H9 (cell line): ENCODE measurements at regions not wholly inside any gene's neighbourhood (a gene's known extent, or its start where the extent isn't known, plus 50 kb on each side); places are given as distances from the start of the nearest gene placed in this dataset.

Source experiments
- DNase-seq: peaks from one replicate; pipeline ENCODE4 v3.0.0-alpha.2; 2017
- H2AFZ ChIP-seq: one replicate; pipeline ENCODE4 v1.6.1; 2013; ENCODE audit warnings: mild to moderate bottlenecking, low read length, control low read depth, moderate library complexity
- H2AK5ac ChIP-seq: 2 replicates; pipeline ENCODE4 v1.6.1; 2013; ENCODE audit warnings: low read length, control low read depth, mixed read lengths; ENCODE audit not compliant: insufficient read length
- H2BK120ac ChIP-seq: one replicate; pipeline ENCODE4 v1.6.1; 2013; ENCODE audit warnings: low read depth, mild to moderate bottlenecking, low read length, control low read depth, inconsistent platforms; ENCODE audit not compliant: poor library complexity, severe bottlenecking
- H2BK12ac ChIP-seq: 2 replicates; pipeline ENCODE4 v1.6.1; 2013; ENCODE audit warnings: low read length, control low read depth, mixed read lengths, low read depth; ENCODE audit not compliant: insufficient read length
- H2BK15ac ChIP-seq: 2 replicates; pipeline ENCODE4 v1.6.1; 2013; ENCODE audit warnings: low read depth, low read length, control low read depth
- H2BK20ac ChIP-seq: one replicate; pipeline ENCODE4 v1.6.1; 2013; ENCODE audit warnings: low read depth, mild to moderate bottlenecking, low read length, control low read depth, inconsistent platforms; ENCODE audit not compliant: poor library complexity, severe bottlenecking
- H2BK5ac ChIP-seq: 2 replicates; pipeline ENCODE4 v1.6.1; 2013; ENCODE audit warnings: low read length, control low read depth, mixed read lengths; ENCODE audit not compliant: insufficient read length
- H3K14ac ChIP-seq: 2 replicates; pipeline ENCODE4 v1.6.1; 2013; ENCODE audit warnings: low read length, control low read depth; ENCODE audit not compliant: insufficient read depth
- H3K18ac ChIP-seq: 2 replicates; pipeline ENCODE4 v1.6.1; 2013; ENCODE audit warnings: low read depth, mild to moderate bottlenecking, mixed read lengths, low read length, control low read depth; ENCODE audit not compliant: insufficient read length
- H3K23ac ChIP-seq: 2 replicates; pipeline ENCODE4 v1.6.1; 2013; ENCODE audit warnings: low read length, control low read depth, mixed read lengths, low read depth; ENCODE audit not compliant: insufficient read length
- H3K23me2 ChIP-seq: 2 replicates; pipeline ENCODE4 v1.6.1; 2013; ENCODE audit warnings: low read depth, mild to moderate bottlenecking, mixed read lengths, low read length, control low read depth; ENCODE audit not compliant: insufficient read length, poor library complexity, severe bottlenecking
- H3K27ac ChIP-seq: 2 replicates; pipeline ENCODE4 v1.5.1; 2013; ENCODE audit warnings: low read length, control low read depth, mixed read lengths, low read depth; ENCODE audit not compliant: insufficient read length
- H3K27me3 ChIP-seq: 2 replicates; pipeline ENCODE4 v1.6.1; 2013; ENCODE audit warnings: low read length, control low read depth, inconsistent platforms; ENCODE audit not compliant: insufficient read depth
- H3K4ac ChIP-seq: 2 replicates; pipeline ENCODE4 v1.6.1; 2013; ENCODE audit warnings: low read depth, mild to moderate bottlenecking, control low read depth, inconsistent platforms, low read length, moderate library complexity
- H3K4me1 ChIP-seq: 2 replicates; pipeline ENCODE4 v1.6.1; 2013; ENCODE audit warnings: low read length, control low read depth, inconsistent platforms; ENCODE audit not compliant: insufficient read depth
- H3K4me2 ChIP-seq: 2 replicates; pipeline ENCODE4 v1.6.1; 2013; ENCODE audit warnings: low read length, control low read depth, mixed read lengths; ENCODE audit not compliant: insufficient read length, insufficient read depth
- H3K56ac ChIP-seq: 2 replicates; pipeline ENCODE4 v1.6.1; 2013; ENCODE audit warnings: low read depth, mild to moderate bottlenecking, mixed read lengths, low read length, control low read depth; ENCODE audit not compliant: insufficient read length
- H3K79me1 ChIP-seq: 2 replicates; pipeline ENCODE4 v1.6.1; 2013; ENCODE audit warnings: low read depth, mild to moderate bottlenecking, moderate library complexity, low read length, control low read depth, inconsistent platforms; ENCODE audit not compliant: insufficient read depth, poor library complexity, severe bottlenecking
- H3K79me2 ChIP-seq: 2 replicates; pipeline ENCODE4 v1.6.1; 2013; ENCODE audit warnings: low read length, control low read depth, inconsistent platforms; ENCODE audit not compliant: insufficient read depth
- H3K9ac ChIP-seq: 2 replicates; pipeline ENCODE4 v1.6.1; 2013; ENCODE audit warnings: low read length, control low read depth, mixed read lengths; ENCODE audit not compliant: insufficient read length; ENCODE audit errors: extremely low read depth
- H3K9me3 ChIP-seq: one replicate; pipeline ENCODE4 v1.6.1; 2013; ENCODE audit warnings: low read depth, low read length, inconsistent platforms; ENCODE audit not compliant: control insufficient read depth
- H3T11ph ChIP-seq: one replicate; pipeline ENCODE4 v1.6.1; 2013; ENCODE audit warnings: mild to moderate bottlenecking, low read length, control low read depth, inconsistent platforms
- H4K20me1 ChIP-seq: one replicate; pipeline ENCODE4 v1.6.1; 2013; ENCODE audit not compliant: control insufficient read depth, insufficient read length, insufficient read depth
- H4K5ac ChIP-seq: 2 replicates; pipeline ENCODE4 v1.6.1; 2013; ENCODE audit warnings: low read depth, mild to moderate bottlenecking, mixed read lengths, low read length, control low read depth; ENCODE audit not compliant: insufficient read length
- H4K8ac ChIP-seq: replicated peaks from 2 replicates; pipeline ENCODE4 v1.6.1; 2013; ENCODE audit warnings: low read length, control low read depth, mixed read lengths, low read depth; ENCODE audit not compliant: insufficient read length
- H4K91ac ChIP-seq: 2 replicates; pipeline ENCODE4 v1.6.1; 2013; ENCODE audit warnings: low read depth, mild to moderate bottlenecking, moderate library complexity, mixed read lengths, low read length, control low read depth; ENCODE audit not compliant: insufficient read length
- H3K27ac Mint-ChIP-seq, 3 experiments: 2 replicates in 2 of 3; 3 replicates in 1 of 3; pipeline ENCODE4 v1.8.0; 2020 to 2021; ENCODE audit warnings: mixed read lengths in 3 of 3, mild to moderate bottlenecking in 1 of 3, moderate library complexity in 1 of 3
- H3K27me3 Mint-ChIP-seq: 2 replicates; pipeline ENCODE4 v1.8.0; 2021; ENCODE audit warnings: low read depth, mild to moderate bottlenecking, moderate library complexity, mixed read lengths
- H3K36me3 Mint-ChIP-seq, 3 experiments: 2 replicates in 2 of 3; 3 replicates in 1 of 3; pipeline ENCODE4 v1.8.0; 2020 to 2021; ENCODE audit warnings: low read depth in 3 of 3, mixed read lengths in 3 of 3; ENCODE audit not compliant: insufficient read depth in 1 of 3
- H3K4me1 Mint-ChIP-seq, 2 experiments: 2 replicates each; pipeline ENCODE4 v1.8.0; 2020; ENCODE audit warnings: mixed read lengths in 2 of 2
- H3K4me3 Mint-ChIP-seq, 2 experiments: 2 replicates in 1 of 2; 3 replicates in 1 of 2; pipeline ENCODE4 v1.8.0; 2020 to 2021; ENCODE audit warnings: mild to moderate bottlenecking in 2 of 2, mixed read lengths in 2 of 2, moderate library complexity in 1 of 2
- H3K9me3 Mint-ChIP-seq, 2 experiments: 2 replicates in 1 of 2; 3 replicates in 1 of 2; pipeline ENCODE4 v1.8.0; 2020; ENCODE audit warnings: mild to moderate bottlenecking in 2 of 2, mixed read lengths in 2 of 2, moderate library complexity in 1 of 2
- CTCF ChIP-seq: fragments of 200-600 bp; sonication (generic); conservative IDR thresholded peaks from 3 replicates; pipeline ENCODE4 v1.8.0; 2021; ENCODE audit warnings: antibody characterized with exemption, mild to moderate bottlenecking
- WGBS: extraction: QIAGEN DNeasy Blood & Tissue Kit; methylation state at CpG from one replicate; pipeline ENCODE4 v1.1.7; 2013; ENCODE audit warnings: missing lambda C conversion rate, low lambda C conversion rate, mixed read lengths; ENCODE audit not compliant: insufficient read length; ENCODE audit errors: extremely low coverage; 5-methylcytosine and 5-hydroxymethylcytosine counted together

GRCh38 chr11:23729088-23729487, 767.8 kb upstream of the LUZP2 start:
- no peak overlapping the region for H3K9ac ChIP-seq
- H3K9me3 Mint-ChIP-seq, result no peaks in the 10 kb centered on the region; a peak in 2 of 5 replicates
- peaks cover 0 to 2% (median 0%) of the 10 kb centered on the region in 3 experiments; a peak in 1 of 7 replicates for H3K36me3 Mint-ChIP-seq
- no peak overlapping the region for H4K8ac ChIP-seq
- no peak overlapping the region for H4K5ac ChIP-seq
- WGBS, result no CpG with 5 or more reads among the region's 1 CpG
- no peak overlapping the region for H2BK15ac ChIP-seq
- no peak overlapping the region for H3K27ac ChIP-seq
- no peak overlapping the region for H3K23ac ChIP-seq
- H2AK5ac ChIP-seq, result no peak overlapping the region
- no peak overlapping the region for H2BK5ac ChIP-seq
- DNase-seq, result no peak
- H3K14ac ChIP-seq, result no peak overlapping the region
- peaks cover 4% of the 10 kb centered on the region in 2 experiments; a peak in 2 of 4 replicates for H3K4me1 Mint-ChIP-seq
- H4K20me1 ChIP-seq, result no peaks in the 10 kb centered on the region
- H2BK12ac ChIP-seq, result no peak overlapping the region
- H3K79me2 ChIP-seq, result no peaks in the 10 kb centered on the region
- H3K79me1 ChIP-seq, result no peaks in the 10 kb centered on the region
- H2BK20ac ChIP-seq, result no peak overlapping the region
- no peak overlapping the region for H3K18ac ChIP-seq
- H2BK120ac ChIP-seq, result no peak overlapping the region
- H3K27ac Mint-ChIP-seq, result no peak overlapping the region
- no peaks in the 10 kb centered on the region for H3K27me3 Mint-ChIP-seq
- no peaks in the 10 kb centered on the region for H3K27me3 ChIP-seq
- H4K91ac ChIP-seq, result no peak overlapping the region
- no peaks in the 10 kb centered on the region for H3K23me2 ChIP-seq
- H3K4ac ChIP-seq, result no peak overlapping the region
- H3K4me3 Mint-ChIP-seq, result no peak overlapping the region
- TF ChIP-seq CTCF, result no peak
- H3K4me1 ChIP-seq, result no peaks in the 10 kb centered on the region
- no peak overlapping the region for H3T11ph ChIP-seq
- no peak overlapping the region for H3K4me2 ChIP-seq
- H2AFZ ChIP-seq, result no peak overlapping the region
- H3K56ac ChIP-seq, result no peak overlapping the region
- no peaks in the 10 kb centered on the region for H3K9me3 ChIP-seq
